ENCODE measurements at regions not wholly inside any gene's neighbourhood (a gene's known extent, or its start where the extent isn't known, plus 50 kb on each side); places are given as distances from the start of the nearest gene placed in this dataset.
A peak's percentile ranks its signal among the peaks of the same experiment; 100 is the strongest.
"Not testable (repeated sequence)": the region's sequence is repeated elsewhere in the genome, so short reads cannot be mapped to it uniquely, and the experiment has no call there.

DNA sequence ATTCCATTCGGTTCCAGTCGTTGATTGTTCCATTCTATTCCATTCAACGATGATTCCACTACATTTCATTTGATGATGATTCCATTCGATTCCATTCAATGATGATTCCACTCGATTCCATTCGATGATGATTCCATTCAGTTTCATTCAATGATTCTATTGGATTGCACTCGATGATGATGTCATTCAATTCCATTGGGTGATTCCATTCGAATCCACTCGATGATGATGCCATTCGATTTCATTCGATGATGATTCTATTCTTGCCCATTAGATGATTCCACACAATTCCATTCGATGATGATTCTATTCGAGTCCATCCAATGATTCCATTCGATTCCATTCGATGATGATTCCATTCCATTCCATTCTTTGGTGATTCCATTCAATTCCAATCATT is 1283.7 kb downstream of the TP53TG3F start:
- in situ Hi-C loops (cut with MboI; ENCODE audit: low sequenced_read_pairs, unreplicated experiment): no loop called here
- no peak for DNase-seq (ENCODE audit: low spot score)
- TF ChIP-seq, protein P1, sequence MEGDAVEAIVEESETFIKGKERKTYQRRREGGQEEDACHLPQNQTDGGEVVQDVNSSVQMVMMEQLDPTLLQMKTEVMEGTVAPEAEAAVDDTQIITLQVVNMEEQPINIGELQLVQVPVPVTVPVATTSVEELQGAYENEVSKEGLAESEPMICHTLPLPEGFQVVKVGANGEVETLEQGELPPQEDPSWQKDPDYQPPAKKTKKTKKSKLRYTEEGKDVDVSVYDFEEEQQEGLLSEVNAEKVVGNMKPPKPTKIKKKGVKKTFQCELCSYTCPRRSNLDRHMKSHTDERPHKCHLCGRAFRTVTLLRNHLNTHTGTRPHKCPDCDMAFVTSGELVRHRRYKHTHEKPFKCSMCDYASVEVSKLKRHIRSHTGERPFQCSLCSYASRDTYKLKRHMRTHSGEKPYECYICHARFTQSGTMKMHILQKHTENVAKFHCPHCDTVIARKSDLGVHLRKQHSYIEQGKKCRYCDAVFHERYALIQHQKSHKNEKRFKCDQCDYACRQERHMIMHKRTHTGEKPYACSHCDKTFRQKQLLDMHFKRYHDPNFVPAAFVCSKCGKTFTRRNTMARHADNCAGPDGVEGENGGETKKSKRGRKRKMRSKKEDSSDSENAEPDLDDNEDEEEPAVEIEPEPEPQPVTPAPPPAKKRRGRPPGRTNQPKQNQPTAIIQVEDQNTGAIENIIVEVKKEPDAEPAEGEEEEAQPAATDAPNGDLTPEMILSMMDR (IDR thresholded peaks at IDR 0.05; ENCODE audit: borderline replicate concordance, control extremely low read depth, extremely low read depth, insufficient read depth, missing control alignments): no peak

DNA sequence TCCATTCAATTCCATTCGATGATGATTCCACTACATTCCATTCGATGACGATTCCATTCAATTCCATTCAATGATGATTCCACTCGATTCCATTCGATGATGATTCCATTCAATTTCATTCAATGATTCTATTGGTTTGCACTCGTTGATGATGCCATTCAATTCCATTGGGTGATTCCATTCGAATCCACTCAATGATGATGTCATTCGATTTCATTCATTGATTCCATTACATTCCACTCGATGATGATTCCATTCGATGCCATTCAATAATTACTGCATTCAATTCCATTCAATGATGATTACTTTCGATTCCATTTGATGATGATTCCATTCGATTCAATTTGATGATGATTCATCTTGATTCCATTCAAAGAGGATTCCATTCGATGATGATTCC is 1299.4 kb downstream of the TP53TG3F start:
- in situ Hi-C loops (cut with MboI; ENCODE audit: low sequenced_read_pairs, unreplicated experiment): no loop called here
- DNase-seq (ENCODE audit: low spot score): no peak
- TF ChIP-seq, protein P1 (IDR thresholded peaks at IDR 0.05; ENCODE audit: borderline replicate concordance, control extremely low read depth, extremely low read depth, insufficient read depth, missing control alignments): no peak

DNA sequence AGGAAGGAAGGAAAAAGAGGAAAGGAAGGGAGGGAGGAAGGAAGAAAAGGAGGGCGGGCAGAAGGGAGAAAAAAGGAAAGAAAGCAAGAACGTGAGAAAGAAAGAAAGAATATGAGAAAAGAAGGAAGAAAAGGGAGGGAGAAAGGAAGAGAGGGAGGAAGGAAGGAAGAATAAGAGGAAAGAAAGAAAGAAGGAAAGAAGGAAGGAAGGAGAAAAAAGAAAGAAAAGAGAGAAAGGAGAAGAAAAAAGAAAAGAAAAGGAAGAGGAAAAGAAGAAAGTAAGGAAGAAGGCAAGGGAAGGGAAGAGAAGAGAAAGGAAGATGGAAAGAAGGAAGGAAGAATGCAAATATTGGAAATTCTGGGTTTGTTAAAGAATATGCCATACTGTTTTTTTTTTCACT is 1332.4 kb downstream of the TP53TG3F start:
- in situ Hi-C loops (cut with MboI; ENCODE audit: low sequenced_read_pairs, unreplicated experiment); DNase-seq (ENCODE audit: low spot score): not testable (repeated sequence)

DNA sequence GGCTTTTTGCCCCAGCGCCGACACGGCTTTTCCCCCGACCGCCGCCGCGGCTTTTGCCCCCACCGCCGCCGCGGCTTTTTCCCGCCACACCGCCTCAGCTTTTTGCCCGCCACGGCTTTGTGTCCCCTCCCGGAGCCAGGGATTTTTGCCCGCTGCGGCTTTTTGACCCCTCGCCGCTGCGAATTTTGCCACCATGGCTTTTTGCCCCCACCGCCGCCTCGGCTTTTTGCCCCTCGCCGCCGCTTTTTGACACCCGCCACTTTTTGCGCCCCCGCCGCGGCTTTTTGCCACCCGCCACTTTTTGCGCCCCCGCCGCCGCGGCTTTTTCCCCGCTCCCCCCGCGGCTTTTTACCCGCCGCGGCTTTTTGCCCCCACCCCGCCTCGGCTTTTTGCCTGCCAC is 1342.5 kb downstream of the TP53TG3F start:
- TF ChIP-seq, protein P1 (IDR thresholded peaks at IDR 0.05; ENCODE audit: borderline replicate concordance, control extremely low read depth, extremely low read depth, insufficient read depth, missing control alignments): no peak
- peak; percentile 0 for DNase-seq (ENCODE audit: low spot score)
- in situ Hi-C loops (cut with MboI; ENCODE audit: low sequenced_read_pairs, unreplicated experiment): no loop called here

DNA sequence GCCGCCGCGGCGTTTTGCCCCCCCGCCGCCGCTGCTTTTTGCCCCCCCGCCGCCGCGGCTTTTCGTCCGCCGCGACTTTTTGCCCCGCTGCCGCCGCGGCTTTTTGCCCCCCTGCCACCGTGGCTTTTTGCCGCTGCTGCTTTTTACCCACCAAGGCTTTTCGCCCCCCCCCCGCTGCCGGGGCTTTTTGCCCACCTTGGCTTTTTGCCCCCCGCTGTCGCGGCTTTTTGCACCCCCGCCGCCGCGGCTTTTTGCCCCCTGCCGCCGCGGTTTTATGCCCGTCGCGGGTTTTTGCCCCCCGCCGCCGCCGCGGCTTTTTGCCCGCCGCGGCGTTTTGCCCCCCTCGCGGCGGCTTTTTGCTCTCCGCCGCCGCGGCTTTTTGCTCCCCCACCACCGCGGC is 1343.0 kb downstream of the TP53TG3F start:
- in situ Hi-C loops (cut with MboI; ENCODE audit: low sequenced_read_pairs, unreplicated experiment): no loop called here
- TF ChIP-seq, protein P1 (IDR thresholded peaks at IDR 0.05; ENCODE audit: borderline replicate concordance, control extremely low read depth, extremely low read depth, insufficient read depth, missing control alignments): no peak
- no peak for DNase-seq (ENCODE audit: low spot score)

DNA sequence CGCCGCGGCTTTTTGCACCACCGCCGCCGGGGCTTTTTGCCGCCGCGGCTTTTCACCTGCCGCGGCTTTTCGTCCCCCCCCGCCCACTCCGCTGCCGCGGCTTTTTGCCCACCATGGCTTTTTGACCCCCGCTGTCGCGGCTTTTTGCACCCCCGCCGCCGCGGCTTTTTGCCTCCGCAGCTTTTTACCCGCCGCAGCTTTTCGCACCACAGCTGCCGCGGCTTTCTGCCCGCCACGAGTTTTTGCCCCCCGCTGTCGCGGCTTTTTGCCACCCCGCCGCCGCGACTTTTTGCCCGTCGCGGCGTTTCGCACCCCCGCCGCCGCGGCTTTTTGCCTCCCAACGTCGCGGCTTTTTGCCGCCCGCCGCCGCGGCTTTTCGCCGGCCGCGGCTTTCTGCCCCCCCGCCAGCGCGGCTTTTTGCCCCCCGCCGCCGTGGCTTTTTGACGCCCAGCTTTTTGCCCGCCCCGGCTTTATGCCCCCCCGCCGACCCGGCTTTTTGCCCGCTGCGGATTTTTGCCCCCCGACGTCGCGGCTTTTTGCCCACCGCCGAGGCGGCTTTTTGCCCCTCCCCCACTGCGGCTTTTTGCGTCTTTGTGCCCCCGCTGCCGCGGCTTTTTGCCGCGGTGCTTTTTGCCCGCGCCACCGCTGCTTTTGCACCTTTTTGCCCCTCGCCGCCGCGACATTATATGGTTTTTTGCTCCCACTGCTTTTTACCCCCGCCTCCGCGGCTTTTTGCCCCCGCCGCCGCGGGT is 1343.6 kb downstream of the TP53TG3F start:
- DNase-seq (ENCODE audit: low spot score): no peak
- in situ Hi-C loops (cut with MboI; ENCODE audit: low sequenced_read_pairs, unreplicated experiment): no loop called here
- TF ChIP-seq, protein P1 (IDR thresholded peaks at IDR 0.05; ENCODE audit: borderline replicate concordance, control extremely low read depth, extremely low read depth, insufficient read depth, missing control alignments): no peak

DNA sequence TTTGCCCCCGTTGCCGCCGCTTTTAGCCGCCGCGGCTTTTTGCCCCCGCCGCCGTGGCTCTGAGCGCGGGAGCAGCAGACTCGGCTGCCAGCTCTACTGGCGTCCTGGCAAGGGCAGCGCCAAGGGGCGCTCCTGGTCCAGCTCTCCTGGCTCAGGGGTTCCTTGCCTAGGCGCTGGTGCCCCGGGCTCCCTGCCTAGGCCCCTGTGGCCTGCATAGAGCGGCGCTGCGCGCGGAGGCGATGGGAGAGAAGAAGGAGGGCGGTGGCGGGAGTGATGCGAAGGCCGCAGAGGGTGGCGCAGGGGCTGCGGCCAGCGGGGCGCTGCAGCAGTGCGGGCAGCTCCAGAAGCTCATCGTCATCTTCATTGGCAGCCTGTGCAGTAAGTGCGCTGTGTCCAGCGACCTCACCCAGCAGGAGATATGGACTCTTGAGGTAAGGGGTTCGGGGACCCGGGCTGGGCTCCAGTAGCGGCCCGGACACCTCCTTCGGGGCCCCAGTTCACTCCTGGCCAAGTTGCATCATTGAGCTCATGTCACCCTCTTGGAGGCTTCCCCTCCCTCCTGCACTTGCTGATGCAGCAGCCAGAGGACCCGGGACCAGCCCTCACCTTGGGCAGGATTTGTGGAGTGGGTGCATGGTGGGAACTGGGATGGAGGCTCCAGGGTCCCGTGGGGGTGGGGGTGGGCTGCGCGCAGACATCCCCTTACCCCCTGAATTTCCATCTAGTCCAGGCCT is 1344.4 kb downstream of the TP53TG3F start:
- in situ Hi-C loops (cut with MboI; ENCODE audit: low sequenced_read_pairs, unreplicated experiment): no loop called here
- no peak for DNase-seq (ENCODE audit: low spot score)
- TF ChIP-seq, protein P1 (IDR thresholded peaks at IDR 0.05; ENCODE audit: borderline replicate concordance, control extremely low read depth, extremely low read depth, insufficient read depth, missing control alignments): no peak

DNA sequence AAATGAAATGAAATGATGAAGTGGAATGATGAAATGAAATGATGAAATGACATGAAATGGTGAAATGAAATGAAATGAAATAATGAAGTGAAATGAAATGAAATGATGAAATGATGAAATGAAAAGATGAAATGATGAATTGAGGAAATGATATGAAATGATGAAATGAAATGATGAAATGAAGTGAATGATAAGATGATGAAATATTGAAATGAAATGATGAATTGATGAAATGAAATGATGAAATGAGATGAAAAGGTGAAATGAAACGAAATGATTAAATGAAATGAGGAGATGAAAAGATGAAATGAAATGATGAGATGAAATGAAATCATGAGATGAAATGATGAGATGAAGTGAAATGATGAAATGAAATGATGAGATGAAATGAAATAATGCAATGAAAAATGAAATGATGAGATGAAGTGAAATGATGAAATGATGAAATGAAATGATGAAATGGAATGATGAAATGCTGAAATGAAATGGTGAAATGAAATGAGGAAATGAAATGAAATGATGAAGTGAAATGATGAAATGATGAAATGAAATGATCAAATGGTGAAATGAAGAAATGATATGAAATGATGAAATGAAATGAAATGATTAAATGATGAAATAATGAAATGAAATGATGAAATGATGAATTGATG is 1347.7 kb downstream of the TP53TG3F start:
- DNase-seq (ENCODE audit: low spot score); in situ Hi-C loops (cut with MboI; ENCODE audit: low sequenced_read_pairs, unreplicated experiment): not testable (repeated sequence)

DNA sequence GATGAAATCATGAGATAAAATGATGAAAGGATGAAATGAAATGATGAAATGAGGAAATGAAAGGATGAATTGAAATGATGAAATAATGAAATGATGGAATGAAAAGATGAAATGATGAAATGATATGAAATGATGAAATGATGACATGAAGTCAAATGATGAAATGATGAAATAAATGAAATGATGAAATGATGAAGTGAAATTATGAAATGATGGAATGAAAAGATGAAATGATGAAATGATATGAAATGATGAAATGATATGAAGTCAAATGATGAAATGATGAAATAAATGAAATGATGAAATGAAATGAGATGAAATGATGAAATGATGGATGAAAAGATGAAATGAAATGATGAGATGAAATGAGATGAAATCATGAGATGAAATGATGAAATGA is 1348.4 kb downstream of the TP53TG3F start:
- in situ Hi-C loops (cut with MboI; ENCODE audit: low sequenced_read_pairs, unreplicated experiment); DNase-seq (ENCODE audit: low spot score): not testable (repeated sequence)

DNA sequence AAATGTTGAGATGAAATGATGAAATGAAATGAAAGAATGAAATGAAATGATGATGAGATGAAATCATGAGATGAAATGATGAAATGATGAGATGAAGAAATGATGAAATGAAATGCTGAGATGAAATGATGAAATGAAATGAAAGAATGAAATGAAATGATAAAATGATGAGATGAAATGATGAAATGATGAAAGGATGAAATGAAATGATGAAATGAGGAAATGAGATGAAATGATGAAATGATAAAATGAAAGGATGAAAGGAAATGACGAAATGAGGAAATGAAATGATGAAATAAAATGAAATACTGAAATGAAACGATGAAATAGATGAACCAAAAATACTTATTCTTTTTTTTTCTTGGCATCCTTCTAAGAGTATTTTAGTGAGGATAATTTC is 1349.1 kb downstream of the TP53TG3F start:
- in situ Hi-C loops (cut with MboI; ENCODE audit: low sequenced_read_pairs, unreplicated experiment); DNase-seq (ENCODE audit: low spot score): not testable (repeated sequence)

Data from GM13976 (cell line).